Hepatic stellate cell (primary cell): ENCODE measurements at regions not wholly inside any gene's neighbourhood (a gene's known extent, or its start where the extent isn't known, plus 50 kb on each side); places are given as distances from the start of the nearest gene placed in this dataset.
"Not testable (repeated sequence)": the region's sequence is repeated elsewhere in the genome, so short reads cannot be mapped to it uniquely, and the experiment has no call there.

Source experiments
- DNase-seq: peaks from one replicate; pipeline ENCODE4 v3.0.0; 2011; ENCODE audit warnings: low spot score

DNA sequence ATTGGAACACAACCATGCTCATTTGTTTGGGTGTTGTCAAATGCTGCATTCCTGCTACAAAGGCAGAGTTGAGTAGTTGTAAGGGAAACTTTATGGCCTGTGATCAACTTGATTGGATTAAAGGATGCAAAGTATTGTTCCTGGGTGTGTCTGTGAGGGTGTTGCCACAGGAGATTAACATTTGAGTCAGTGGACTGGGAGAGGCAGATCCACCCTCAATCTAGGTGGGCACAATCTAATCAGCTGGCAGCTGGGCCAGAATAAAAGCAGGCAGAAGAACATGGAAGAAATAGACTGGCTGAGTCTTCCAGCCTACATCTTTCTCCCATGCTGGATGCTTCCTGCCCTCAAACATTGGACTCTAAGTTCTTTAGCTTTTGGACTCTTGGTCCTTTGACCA is 145.6 kb upstream of the LMCD1 start:
- not testable (repeated sequence) for DNase-seq

DNA sequence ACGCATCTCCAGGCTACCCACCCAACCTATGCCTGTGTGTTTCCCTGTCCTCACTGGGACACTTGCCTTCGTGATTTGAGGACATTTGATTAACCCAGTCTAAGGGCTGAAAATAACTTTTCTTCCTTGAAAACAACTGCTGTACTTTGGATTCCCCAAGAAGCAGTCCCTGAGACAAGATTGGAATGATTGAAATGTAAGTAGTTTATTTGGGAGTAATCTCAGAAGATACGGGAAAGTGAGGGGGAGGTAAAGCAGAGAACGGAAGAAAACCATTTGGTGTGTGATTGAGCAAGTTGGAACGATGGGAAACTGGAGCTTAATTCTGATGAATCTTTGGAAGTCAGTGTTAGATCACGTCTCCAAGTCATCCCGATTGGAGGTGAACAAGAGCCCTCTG is 143.8 kb upstream of the LMCD1 start:
- no peak for DNase-seq

DNA sequence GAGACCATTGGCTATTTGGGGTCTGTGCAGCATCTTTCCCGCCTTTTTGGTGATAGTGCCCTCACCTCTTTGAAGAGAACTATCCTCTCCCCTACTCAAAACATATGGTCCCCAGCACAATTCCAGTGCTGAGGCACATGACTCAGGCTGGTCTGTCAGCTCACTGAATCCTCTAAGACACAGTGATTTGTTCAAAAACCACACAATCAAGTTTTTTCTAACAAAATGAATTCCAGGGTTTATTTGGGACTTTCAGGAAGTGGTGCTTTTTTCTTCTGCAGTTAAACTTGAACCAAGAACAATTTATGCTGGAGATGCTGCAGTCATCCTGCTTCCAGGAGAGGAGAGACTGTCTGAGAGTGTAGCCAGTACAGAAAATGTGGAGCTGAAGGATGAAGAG is 142.5 kb upstream of the LMCD1 start:
- DNase-seq: no peak

DNA sequence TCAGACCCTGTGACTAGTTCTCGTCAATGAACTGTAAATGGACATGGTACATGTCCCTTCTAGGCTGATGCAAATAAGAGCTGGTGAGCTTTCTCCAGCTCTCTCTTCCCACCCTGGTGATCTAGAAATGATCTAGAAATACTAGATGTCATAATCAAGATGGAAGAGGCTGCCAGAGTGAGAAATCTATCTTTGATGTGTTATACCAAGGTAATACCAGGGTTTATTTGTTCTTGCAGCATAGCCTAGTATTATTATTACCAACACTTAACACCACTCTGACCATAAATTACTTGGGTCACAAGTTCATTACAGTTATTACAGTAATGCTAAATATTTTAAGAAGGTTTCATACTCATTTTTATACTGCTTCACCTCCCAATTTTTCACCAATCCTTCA is 138.4 kb upstream of the LMCD1 start:
- DNase-seq: no peak

DNA sequence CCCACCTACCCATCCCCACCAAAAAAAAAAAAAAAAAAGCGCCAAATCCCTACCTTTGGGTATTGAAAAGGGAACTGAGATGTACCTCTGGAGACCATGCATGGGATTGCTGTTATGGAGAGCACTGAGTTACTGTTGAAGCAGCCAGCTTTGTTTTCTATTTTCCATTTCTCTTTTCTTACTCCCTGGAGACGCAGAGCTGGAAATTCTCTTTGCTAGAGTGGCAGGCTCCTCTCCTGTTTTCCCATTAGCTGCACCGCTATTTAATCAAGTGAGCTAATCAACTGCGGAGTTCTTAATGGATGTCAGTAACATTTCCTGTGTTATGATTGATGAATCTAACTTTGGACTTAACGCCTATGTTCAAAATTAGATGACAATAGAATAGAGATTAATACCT is 136.1 kb upstream of the LMCD1 start:
- DNase-seq: no peak

DNA sequence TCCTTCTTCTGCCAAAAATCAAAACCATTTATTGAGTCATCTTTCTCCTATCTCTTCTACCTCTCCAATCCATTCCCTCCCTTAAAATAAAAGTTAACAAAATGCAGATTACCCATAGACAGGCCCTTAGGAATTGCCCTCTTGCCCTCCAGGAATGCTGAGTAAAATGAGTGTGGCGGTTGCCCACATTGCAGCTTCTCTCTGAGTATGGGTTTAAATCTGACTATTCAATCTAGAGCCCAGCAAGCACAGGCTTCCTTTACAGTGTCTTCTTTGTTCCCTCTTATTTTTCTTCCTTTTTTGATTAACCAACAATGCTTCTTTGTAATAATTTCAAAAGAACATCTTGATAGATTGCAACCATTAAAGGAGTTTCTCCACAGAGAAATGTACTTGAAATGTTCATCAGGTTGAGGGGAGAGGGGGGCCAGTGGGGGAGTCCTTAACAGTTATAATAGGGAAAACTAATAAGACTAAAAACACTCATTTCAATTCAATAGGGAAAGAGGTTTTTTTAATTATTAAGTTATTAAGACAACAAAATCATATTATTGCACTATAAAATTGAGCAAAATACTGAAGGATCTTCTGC is 135.3 kb upstream of the LMCD1 start:
- no peak for DNase-seq

DNA sequence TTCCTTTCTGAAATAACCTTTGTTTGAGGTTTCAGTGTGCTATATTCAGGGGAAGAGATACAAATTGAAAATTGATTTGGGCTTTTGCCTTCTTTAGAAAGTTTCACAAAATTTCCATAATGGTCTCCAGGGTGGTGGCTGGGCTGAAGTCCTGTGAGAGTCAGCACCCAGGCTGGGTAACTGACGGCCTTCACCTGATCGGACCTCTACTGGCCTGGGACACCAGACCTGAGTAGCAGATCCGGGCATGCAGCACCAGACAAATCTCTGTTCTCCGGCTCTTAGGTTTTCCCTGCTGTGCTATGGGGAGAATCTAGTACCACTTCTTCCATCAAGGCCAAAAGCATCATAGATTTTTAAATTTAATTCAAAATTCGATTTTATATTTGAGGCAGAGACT is 133.0 kb upstream of the LMCD1 start:
- no peak for DNase-seq

DNA sequence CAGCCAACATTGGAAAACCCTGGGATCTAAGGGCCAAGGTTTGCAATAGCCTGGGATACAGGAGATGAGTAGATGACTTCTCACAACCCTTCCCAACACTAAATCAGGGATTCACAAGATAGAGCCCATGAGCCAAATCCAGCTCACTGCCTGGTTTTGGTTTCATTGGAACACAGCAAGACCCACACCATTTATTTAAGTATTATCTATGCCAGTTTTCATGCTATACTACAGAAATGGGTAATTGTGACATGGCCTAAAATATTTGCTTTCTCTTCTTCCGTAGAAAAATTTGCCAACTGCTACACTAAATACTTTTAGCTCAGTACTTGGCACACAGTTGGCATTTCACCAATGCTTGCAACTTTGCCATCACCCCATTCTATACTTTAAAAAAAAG is 132.0 kb upstream of the LMCD1 start:
- DNase-seq: no peak

DNA sequence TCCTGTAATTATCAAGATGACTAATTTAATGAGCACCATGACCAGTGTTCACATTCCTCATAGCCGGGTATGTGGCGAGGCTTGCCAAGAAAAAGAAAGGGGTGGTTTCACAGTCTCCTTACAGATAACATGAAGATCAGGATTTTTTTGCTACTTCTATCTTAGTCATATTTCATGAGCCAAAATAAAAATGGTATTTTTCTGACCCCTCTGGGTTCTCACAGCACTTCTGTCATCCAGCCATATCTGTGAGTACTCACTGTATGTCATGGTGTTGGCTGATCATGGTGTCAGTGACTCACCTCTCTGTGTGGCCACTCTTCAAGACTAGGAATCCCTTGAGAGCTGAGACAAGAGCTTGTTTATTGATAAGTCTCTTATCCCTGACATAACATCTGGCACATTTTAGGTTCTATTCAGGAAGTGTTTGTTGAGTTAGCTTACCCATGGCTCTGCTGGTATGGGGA is 130.5 kb upstream of the LMCD1 start:
- peak; percentile 63 for DNase-seq

DNA sequence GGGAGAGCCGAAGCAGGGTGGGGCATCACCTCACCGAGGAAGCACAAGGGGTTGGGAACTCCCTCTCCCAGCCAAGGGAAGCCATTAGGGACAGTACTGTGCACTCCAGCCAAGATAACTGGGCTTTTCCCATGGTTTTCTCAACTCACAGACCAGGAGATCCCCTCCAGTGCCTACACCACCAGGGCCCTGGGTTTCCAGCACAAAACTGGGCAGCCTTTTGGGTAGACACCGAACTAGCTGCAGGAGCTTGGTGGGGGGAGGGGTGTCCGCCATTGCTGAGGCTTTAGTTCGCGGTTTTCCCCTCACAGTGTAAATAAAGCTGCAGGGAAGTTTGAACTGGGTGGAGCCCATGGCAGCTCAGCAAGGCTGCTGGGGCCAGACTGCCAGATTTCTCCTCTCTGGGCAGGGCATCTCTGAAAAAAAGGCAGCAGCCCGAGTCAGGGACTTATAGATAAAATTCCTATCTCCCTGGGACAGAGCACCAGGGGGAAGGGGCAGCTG is 129.6 kb upstream of the LMCD1 start:
- no peak for DNase-seq

DNA sequence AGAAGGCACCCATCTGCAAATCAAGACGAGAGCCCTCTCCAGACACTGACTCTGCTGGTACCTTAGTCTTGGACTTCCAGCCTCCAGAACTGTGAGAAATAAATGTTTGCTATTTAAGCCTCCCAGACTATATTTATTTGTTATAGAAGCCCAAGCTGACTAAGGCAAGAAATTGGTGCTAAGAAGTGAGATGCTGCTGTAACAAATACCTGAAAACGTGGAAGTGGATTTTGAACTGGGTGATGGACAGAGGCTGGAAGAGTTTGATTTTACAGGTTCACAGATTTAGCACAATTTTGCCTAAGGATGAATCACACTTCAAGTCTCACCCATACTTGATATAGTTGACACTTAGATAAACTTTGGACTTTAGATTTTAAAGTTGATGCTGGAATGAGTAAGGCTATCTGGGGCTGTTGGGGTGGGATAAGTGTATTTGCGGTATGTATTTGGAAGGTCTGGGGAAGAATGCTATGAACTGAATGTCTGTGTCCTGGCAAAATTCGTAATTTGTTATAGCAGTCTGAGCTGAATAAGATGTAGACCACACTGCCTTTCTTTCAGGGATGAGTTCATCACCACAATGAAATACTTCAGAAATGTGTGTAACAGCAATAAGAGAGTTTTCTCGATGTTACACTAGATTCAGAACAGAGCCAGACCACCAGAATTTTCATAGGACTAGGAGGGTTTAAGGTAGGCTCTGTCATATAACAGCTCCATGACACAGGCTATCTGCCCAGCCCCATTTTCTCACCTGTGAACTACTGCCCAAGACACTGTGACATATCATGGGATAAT is 120.5 kb upstream of the LMCD1 start:
- DNase-seq: no peak

DNA sequence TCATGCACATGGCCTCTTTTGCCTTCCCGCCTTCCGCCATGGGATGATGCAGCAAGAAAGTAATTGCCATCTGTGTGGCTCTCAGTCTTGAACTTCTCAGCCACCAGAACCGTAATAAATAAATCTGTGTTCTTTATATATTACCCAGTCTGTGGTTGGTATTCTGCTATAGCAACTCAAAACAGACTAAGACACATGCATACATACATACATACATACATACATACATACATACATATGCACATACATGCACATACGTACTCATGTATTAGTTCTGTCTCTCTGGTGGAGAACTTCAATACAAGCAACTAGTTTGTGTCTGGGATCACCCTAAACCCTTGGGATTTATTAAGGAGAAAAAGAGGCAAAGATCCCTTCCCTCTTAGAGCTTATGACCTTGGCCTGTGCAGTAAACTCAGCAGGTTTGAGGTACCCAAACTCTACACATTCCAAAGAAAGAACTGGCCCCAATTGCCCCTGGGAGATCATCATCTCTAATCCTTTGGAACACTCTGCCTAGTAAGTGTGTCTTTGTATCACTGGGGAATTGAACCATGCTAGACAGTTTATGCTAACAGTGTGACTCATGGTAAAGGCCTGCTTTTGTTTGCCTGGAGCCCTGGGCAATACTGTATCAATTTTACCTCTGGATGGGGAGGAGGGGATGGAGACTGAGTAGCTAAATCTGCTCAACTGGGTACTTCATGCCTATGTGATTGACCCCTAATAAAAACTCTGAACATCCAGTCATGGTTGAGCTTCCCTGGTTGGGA is 115.6 kb upstream of the LMCD1 start:
- DNase-seq: no peak

DNA sequence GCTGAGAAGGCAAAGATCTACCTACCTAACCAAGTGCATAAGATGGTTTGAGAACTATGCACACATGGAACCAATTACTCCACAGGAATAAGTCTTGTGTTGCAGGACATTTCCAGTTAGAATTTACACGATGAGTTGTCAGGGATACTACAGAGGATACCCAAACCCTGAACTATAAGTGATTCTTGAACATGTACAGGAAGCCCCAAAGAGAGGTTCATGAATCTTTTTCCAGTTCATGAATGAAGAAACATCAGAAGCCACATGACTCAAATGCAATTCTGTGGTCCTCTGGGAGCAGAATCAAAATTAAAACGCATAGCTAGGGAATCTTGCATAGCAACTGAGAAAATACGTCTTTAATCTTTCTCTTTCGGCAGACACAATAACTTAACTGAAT is 114.1 kb upstream of the LMCD1 start:
- DNase-seq: no peak

DNA sequence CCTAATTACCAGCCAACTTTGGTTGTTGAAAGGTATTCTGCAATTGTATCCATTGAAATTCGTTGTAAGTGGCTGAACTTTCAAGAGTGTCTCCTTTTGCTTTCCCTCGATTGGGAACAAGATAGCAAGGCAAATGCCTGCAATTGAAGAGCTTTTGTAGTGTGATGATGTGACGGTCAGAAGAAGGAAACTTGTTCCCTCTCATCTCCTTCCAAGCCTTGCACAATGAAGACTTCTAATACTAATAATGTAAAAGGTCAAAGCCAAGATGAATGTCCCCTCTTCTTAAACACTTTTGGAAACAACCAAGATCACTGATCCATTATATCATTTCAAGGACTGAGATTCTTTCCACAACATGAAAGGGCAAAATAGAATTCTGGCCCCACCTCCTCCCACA is 101.9 kb upstream of the LMCD1 start:
- DNase-seq: no peak

DNA sequence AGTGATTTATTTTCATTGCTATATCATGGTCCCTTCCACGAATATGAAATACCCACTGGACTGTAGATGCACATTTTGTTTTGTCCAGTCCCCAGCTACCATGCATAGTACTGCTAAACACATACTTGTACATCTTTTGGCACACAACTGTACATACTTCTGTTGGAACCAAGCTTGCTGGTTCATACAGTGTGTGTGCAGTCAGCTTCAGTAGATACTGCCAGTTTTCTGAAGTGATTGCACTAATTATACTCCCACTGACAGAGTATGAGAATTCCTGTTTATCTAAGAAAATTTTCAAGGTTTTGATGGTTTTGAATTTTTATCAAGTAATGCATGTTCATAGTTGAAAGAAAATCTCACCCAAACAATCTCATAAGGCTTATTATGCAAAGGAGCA is 100.7 kb upstream of the LMCD1 start:
- DNase-seq: no peak

DNA sequence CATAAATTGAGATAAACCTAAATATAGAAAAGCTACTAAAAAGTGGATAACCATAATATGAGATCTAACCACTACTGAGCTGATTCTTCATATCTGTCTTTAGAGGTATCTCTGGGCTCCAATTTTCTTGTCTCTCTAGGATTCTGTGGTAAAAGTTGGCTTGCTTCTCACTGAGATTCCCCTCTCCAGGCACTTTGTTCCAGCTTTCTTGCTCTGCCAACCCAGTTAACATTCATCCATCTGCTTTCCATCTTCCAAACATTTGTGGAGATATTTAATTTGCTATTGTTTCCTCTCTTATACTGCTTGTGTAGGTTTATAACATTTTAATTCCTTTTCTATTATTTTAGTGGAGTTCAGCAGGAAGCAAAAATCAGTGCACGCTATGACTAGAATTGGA is 97.6 kb upstream of the LMCD1 start:
- DNase-seq: no peak

DNA sequence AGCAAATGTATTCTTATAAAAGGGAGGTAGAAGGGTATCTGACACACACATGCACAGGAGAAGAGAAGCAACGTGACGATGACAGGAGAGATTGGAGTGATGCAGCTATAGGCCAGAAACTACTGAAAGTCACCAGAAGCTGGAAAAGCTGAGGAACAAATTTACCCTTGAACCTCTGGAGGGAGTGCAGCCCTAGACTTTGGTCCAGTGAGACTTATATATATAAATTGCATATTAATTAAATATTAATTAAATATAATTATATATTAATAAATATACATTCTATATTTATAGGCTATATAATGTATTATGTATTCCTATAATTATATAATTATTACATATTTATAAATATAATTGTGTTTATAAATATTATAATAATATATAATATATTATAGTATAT is 96.5 kb upstream of the LMCD1 start:
- DNase-seq: no peak

DNA sequence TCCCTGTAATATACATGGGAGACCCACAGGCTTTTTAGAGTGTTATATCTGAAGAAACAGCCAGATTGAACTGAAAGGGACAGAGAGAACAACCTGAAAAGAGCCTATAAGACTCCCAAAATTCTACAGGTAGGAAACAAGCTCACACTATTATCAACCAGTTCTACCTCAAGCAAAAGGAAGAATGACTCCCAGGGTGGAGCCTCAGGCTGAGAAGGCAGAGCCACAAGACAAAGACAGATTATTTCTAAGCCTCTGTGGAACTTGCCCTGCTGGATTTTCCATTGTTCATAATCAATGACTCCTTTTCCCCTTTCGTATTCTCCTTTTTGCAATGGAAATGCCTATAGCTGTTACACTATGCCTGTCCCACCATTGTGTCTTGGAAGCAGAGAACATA is 95.1 kb upstream of the LMCD1 start:
- DNase-seq: no peak

DNA sequence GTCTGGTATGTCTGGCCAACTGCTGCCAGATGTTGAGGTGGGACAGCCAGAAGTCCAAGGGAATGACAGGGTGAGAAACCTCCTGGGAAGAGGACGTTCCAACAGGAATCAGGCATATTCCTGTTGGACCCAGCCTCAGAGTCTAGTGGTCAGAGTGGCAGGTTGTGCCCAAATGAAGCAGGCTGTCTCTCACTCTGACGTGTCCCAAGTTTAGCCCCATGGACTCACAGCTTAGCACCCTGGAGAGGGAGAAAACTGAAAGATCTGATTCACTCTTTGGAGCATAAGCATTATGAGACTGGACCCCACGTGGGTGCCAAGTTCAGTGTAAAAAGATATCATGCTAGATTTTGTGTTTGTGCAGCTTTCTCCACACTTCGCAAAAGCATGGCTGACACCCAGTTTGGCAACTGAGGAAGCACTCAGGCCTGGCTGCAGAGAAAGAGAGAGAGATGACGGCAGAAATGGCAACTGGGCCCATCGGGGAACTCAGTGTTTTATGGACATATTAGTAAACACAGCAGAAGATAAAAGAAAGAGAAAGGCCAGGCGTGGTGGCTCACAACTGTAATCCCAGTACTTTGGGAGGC is 88.2 kb upstream of the LMCD1 start:
- no peak for DNase-seq

DNA sequence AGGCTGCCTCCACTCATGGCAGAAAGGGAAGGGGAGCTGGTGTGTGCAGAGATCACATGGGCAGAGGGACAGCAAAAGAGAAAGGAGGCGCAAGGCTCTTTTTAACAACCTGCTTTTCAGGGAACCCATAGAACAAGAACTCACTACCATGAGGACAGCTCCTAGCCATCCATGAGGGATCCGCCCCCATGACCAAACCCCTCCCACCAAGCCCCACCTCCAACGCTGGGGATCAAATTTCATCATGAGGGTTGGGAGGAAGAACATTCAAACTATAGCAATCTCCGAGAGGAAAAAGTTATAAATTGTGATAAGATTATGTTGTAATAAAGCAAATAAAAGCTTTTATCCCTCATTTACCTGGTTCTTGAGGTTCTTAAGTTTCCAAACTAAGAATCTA is 84.7 kb upstream of the LMCD1 start:
- DNase-seq: no peak

DNA sequence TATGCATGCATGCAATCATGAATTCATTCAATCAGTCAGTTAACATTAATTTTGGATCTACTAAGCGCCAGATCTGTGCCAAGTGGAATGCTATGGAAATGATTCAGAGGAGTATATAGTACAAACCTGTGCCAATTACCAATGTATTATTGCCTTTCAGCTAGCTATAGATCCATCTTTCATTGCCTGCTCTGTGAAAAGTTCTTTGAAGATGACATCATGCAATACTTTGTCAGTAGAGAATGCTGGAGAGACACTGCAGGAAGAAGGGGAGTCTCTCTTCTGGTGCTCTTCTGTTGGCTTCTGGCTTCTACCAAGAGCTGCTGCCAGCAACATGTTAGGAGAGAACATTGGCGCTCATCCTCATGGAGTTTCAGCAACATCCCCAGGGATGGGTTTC is 81.0 kb upstream of the LMCD1 start:
- no peak for DNase-seq

DNA sequence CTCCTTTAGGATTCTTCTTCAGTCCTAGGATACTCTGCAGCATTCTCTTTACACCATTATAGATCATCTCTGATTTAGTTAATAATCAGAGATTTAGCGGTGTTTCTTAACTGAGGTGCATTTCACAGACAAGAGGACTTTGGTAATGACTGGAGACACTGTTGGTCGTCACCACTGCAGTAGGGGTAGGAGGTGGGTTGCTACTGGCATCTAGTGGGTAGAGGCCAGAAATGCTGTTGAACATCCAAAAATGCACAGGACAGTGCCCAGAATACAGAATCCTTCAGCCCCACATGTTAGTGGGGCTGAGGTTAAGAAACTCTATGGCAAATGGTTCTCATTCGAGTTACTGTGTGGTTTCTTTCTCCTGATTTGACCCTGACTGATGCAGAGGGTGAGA is 80.4 kb upstream of the LMCD1 start:
- no peak for DNase-seq

DNA sequence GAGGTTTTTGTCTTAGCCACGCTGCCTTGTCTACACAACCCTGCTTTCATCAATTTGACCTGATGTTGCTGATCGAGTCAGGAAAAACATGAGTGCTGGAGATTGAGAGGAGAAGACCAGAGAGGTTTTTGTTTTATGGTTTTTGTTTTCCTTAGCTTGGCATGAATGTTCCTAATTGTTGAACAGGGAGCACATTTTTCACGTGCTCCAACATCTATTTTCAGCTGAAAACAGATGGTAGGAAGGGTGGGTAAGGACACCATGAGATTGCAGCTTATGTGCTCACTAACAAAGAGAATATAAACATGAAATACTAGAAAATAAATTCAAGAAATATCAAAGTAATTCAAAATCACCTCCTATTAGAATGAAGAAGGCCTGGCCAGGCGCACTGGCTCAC is 79.9 kb upstream of the LMCD1 start:
- DNase-seq: no peak
